GM18499 (cell line): ENCODE measurements at regions not wholly inside any gene's neighbourhood (a gene's known extent, or its start where the extent isn't known, plus 50 kb on each side); places are given as distances from the start of the nearest gene placed in this dataset.
"Not testable (repeated sequence)": the region's sequence is repeated elsewhere in the genome, so short reads cannot be mapped to it uniquely, and the experiment has no call there.

Experiments
- ATAC-seq: cut with Tn5 transposase; IDR thresholded peaks from one replicate; pipeline ENCODE4 v1.9.1; 2021; ENCODE audit warnings: moderate number of reproducible peaks; ENCODE audit not compliant: insufficient read depth, unreplicated experiment

DNA sequence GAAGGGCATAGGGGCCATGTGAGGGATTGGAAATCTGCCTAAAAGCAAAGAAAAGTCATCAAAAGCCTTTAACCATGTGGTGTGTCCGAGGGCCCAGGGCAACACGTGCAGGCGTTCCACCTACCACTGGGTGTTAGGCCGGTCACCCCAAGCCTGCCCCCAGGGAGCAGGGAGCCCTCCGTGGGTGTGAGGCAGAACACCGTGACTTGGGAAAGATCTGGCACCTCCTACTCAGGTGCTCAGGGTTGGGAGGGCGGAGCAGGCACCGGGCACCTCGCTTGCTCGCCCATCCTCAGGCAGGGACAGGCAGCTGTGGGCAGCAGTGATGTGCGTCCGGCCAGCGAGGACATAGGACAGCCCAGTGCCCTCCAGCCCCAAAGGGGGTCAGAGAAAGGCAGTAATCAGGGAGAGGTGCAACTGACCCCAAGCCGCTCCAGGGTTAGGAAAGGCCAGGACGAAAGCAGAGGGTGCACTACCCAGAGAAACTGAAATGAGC is 80.7 kb upstream of the CHST15 start:
- no peak for ATAC-seq

DNA sequence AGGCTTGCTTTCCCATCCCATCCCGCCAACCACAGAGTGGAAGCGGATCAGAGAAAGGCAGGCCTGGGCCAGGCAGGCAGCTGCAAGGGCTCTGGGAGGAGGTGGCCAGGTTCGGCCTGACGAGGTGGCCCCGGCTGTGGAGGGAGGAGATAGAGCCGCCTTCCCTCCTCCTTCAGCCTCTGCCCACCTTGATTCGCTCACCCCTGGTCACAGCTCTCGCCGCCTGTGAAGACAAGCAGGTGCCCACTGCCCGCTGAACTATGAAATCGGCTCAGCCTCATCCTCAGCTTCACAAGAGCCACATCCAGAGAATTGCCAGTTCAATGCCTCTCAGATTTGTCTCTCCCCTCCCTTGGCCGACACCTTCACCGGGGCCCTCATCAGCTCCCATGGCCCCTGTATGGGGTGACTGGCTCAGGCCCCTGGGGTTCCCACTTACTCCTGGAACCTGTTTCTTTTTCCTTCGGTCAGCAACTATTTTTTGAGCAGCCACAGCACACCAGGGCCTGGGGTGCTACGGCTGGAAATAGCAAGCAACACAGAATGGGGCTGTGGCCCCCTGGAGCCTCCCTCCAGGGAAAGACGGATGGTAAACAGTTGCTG is 80.0 kb upstream of the CHST15 start:
- no peak for ATAC-seq

- no peak for ATAC-seq
Measured at GRCh38 chr10:124172181-124172916, 79.0 kb upstream of the CHST15 start.

DNA sequence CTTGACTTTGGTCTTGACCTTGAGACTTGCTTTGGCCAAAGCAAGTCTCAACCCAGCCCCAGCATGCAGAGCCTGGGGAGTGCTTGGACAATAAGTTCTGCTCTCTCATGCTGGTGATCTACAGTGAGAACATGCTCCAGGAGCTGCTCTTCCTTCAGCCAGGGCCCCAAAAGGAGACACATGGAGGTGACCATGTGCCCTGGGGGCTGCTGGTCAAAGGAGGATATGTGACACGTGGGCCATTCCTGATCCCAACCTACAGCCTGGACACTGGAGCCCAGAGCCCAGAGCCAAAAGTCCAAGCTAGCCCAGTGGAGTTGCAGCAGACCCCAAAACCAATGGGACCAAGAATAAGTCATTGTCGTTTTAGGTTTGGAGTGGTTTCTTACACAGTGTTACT is 78.2 kb upstream of the CHST15 start:
- ATAC-seq, result no peak

DNA sequence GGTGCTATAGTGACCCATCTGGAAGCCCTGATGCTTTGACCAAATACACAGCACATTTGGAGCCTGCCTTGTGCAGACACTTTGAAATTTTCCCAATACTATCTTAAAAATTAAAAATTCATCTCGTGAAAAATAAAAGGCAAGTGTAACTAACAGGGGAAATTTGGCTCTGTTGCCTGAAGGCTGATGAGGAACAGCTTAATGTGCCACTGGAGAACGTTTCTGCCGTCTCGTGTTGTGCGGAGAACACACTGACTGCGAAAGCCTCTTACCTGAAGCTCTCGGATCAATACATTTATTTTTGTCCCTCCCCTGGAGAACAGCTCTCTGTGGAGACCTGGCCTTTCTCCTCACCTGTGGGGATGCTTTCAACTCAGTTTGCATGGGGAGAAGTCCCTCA is 77.2 kb upstream of the CHST15 start:
- no peak for ATAC-seq

DNA sequence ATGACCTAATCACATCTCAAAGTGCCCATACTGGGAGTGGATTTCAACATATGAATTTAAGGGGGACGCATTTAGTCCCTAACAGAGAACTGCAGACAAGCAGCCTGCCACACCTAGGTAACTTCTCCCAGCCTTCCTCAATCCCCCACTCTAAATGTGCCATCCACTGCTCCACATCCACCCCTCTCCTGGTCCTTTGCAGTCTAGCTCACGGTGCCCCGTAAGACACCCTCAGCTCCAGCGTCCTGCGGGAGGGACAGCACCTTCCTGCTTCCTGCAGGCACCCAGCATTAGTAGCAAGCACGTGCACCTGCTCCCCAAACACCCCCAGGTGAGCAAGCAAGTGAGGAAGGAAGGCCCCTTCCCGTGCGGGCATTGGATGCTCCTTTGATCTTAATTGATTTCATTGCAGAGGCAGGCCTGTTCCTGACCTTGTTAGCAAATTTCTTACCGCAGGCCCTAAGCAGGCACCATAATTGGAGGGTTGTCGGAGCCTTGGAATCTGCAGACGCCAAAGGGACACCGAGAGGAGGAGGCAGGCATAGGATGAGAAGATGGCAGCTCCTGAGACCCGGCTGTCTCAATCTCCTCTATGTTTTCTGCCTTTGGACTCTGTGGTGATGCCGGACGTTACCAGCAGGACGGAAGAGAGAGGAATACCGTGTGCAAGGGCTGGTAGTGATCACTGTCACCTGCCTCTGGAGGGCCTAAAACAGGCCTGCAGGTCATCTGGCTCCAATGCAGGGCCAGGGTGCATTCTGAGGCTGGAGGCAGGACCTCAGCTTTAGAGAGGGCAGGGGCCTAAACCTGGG is 75.8 kb upstream of the CHST15 start:
- no peak for ATAC-seq

DNA sequence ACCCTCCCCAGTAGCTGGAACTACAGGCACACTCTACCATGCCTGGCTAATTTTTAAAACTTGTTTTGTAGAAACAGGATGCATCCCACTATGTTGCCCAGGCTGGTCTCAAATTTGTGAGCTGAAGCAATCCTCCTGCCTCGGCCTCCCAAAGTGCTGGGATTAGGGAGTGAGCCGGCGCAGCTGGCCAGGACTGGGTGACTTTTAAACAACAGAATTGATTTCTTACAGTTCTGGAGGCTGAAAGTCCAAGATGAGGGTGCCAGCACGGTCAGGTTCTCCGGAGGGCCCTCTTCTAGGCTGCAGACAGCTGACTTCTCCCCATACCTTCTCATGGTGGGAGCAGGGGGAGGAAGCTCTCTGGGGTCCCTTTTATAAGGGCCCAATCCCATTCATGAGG is 75.2 kb upstream of the CHST15 start:
- no peak for ATAC-seq

GRCh38 chr10:124167925-124168324 is 74.5 kb upstream of the CHST15 start:
- not testable (repeated sequence) for ATAC-seq

DNA sequence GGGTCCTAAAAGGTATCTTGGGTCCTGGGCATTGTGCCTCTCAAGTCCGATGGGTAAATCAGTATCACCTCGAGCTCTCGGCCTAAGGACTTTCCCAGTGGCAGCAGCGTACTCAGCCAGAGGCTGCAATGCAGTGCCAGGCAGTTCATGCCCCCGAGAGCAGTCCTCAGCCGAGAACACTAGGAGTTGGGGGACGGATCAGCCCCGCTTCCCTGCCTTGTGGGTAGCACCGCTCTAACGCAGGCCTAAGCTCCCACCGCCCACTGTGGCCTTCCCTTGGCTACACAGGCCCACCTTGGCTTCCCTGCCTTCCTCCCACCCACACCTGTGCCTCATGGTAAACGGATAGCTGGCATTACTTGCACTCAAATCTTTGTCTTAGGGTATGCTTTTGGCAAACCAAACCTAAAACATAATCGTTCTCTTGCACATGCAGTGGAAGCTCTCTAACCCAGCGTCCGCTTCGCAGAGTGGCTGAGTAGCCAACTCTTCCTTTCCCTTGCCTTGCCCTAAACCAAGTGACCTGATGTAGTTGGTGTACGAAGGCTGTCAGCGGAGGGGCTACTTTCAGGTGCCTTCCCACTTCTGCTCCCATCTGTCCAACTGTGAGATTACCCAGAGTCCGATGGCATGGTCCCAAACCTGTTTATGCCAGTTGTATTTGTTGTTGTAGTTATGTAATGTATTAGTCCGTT is 73.2 kb upstream of the CHST15 start:
- no peak for ATAC-seq

GRCh38 chr10:124165827-124166226 is 72.4 kb upstream of the CHST15 start:
- no peak for ATAC-seq

GRCh38 chr10:124165311-124165710 is 71.9 kb upstream of the CHST15 start:
- no peak for ATAC-seq

DNA sequence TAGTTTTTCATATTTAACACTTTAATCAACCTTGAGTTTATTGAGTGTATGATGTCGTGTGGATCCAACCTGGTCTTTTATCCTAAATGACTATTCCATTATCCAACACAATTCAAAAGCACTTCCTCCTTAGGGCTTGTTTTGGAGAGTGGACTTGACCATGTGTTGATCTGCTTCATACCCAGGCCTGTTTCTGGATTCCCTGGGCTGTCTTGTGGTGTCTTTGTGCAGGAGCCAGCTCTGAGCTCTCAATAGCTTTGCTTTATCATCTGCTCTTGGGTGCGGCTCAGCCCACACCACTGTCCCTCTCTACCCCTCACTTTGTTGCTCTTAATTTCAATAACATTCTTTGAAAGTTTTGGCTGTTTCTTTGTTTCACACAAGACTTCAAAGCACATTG is 70.9 kb upstream of the CHST15 start:
- ATAC-seq, result no peak

GRCh38 chr10:124162774-124163354 is 69.5 kb upstream of the CHST15 start:
- no peak for ATAC-seq

DNA sequence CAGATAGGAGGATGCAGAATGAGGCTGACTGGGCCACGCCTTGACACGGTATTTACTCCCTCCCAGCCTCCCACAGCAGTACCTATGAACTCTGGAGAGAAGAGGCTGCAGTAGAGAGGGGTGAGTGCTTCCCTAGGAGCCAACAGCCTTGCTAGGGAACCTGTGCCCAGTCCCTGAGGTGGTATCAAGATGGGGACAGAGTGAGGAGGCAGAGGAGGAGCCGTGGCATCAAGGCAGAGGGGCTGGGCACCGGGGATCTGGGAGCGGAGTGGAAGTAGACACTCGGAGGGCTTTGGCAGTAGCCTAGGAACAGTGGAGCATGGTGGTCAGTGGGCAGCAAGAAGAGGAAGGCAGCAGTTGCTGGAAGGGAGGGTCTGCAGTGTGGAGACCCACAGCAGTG is 68.7 kb upstream of the CHST15 start:
- no peak for ATAC-seq

DNA sequence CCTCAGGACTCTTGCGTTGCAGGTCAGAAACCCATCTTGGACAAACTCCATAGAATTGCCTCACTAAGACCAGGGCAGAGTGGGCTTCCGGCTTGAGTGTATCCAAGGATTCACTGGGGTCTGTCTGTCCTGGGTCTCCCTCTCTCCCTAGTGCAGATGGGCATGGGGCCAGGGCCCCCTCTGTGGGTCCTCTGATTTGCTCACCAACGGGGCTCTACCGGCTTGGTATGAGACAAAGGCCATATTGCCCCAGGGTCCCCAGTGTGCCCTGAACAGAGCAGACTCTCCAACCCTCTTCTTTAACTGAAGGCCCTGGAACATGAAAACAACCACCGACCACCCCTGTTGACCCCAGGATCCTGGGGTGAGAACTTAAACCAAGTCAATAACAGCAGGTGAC is 68.2 kb upstream of the CHST15 start:
- ATAC-seq, result no peak

- no peak for ATAC-seq
Measured at GRCh38 chr10:124160943-124161582, 67.7 kb upstream of the CHST15 start.

GRCh38 chr10:124160176-124160575 is 66.8 kb upstream of the CHST15 start:
- no peak for ATAC-seq

DNA sequence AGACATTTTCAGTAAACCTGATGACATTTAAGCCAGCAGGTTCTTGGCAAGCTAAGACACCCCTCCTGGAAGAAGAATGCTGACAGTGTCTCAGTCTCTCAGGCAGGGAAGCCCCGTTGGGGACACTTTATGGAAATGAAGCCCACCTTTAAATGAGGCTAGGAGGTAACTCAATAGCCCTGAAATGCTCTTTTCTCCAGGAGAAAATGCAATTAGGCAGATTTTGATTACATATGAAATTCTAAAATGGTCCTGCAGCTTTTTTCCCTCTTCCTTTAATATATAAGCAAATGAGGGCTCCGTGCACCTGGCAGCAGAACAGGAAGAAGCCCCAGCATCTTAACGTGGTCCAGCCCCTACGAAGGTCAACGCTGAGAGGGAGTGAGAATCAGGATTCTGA is 65.8 kb upstream of the CHST15 start:
- ATAC-seq, result no peak

DNA sequence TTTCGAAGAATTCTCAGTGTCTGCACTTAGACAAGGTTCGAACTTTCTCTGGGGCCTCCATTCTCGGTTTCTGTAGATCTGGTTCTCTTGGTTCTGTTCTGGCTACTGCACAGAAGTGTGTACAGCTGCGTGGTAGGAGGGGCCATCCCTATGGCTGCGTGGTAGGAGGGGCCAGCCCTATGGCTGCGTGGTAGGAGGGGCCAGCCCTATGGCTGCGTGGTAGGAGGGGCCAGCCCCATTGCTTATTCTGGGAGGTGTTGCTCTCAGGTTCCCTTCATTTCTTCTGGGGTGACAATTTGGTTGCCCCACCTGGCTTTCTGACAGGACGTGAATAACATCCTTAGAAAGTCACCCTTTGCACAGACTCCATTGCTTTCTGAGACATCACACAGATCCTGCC is 65.2 kb upstream of the CHST15 start:
- ATAC-seq, result no peak

DNA sequence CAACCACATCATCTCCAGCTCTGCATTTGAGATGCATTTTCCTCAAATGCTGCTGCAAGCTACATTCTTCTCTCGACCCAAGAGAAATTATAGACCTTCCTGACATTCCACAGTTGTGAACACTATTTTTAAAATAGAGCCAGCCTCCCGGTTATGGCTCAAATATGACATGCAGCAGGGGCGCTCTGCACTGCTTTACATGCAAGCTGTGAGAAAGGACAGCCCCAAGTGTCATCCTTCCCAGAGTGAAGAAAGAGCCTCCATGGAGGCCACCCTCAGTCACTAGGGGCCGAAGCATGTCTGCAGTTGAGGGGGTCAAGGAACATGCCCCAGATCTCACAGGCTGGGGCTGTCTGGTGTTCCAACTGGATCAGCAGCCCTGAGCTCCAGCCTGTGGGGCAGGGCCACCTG is 63.9 kb upstream of the CHST15 start:
- ATAC-seq, result no peak
